Thyroid gland (tissue), 4 donors: ENCODE measurements at regions not wholly inside any gene's neighbourhood (a gene's known extent, or its start where the extent isn't known, plus 50 kb on each side); places are given as distances from the start of the nearest gene placed in this dataset.

ENCODE experiments used
- POLR2A ChIP-seq, 2 donors: fragments of 450-650 bp; IDR thresholded peaks; one replicate each; pipeline ENCODE4 v1.6.1; 2017; ENCODE audit warnings: antibody characterized with exemption in 2 of 2, mild to moderate bottlenecking in 2 of 2, moderate library complexity in 1 of 2
- TF ChIP-seq, protein P1 (sequence below), 6 experiments: fragments of 200-600 bp in 3 of 6; fragments of 450-650 bp in 3 of 6; sonication (generic) in 3 of 6; IDR thresholded peaks; one replicate each; pipeline ENCODE4 v1.5.1; 2016 to 2019; ENCODE audit warnings: antibody characterized with exemption in 6 of 6, mild to moderate bottlenecking in 2 of 6, inconsistent platforms in 1 of 6, moderate library complexity in 1 of 6

DNA sequence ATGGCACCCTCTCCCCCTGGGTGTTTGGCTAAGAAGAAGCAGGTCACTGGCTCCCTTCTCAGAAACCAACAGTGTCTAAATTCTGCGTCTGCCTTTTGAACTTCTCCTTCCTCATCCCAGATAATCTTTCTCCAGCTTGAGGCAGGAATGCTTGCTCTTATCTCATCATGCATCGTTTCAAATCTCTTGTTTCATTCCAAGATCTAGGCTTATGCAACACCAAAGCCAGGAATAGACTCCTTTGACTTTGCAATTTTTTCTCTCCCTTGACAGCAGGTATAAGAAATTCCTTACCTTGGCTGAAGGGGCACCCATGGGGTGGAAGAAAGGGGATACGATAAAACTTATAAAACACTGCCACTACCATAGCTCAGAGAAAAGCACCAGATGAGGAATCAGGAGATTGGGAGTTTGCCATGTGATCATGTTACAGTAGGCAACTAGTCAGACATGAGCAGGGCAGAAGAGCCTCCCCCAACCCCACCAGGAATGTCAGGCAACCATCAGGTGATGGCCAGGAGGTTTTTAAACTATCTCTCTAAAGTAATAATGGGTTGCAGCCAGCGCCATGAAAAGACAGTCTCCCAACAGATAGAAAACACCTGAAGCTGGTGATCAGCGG, 498.9 kb downstream of the KLF12 start:
- TF ChIP-seq, protein P1, sequence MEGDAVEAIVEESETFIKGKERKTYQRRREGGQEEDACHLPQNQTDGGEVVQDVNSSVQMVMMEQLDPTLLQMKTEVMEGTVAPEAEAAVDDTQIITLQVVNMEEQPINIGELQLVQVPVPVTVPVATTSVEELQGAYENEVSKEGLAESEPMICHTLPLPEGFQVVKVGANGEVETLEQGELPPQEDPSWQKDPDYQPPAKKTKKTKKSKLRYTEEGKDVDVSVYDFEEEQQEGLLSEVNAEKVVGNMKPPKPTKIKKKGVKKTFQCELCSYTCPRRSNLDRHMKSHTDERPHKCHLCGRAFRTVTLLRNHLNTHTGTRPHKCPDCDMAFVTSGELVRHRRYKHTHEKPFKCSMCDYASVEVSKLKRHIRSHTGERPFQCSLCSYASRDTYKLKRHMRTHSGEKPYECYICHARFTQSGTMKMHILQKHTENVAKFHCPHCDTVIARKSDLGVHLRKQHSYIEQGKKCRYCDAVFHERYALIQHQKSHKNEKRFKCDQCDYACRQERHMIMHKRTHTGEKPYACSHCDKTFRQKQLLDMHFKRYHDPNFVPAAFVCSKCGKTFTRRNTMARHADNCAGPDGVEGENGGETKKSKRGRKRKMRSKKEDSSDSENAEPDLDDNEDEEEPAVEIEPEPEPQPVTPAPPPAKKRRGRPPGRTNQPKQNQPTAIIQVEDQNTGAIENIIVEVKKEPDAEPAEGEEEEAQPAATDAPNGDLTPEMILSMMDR (IDR thresholded peaks at IDR 0.05): no peak
- no peak for TF ChIP-seq POLR2A (IDR thresholded peaks at IDR 0.05)
